ENCODE measurements at regions not wholly inside any gene's neighbourhood (a gene's known extent, or its start where the extent isn't known, plus 50 kb on each side); places are given as distances from the start of the nearest gene placed in this dataset.
A peak's percentile ranks its signal among the peaks of the same experiment; 100 is the strongest.
"Not testable (repeated sequence)": the region's sequence is repeated elsewhere in the genome, so short reads cannot be mapped to it uniquely, and the experiment has no call there.

DNA sequence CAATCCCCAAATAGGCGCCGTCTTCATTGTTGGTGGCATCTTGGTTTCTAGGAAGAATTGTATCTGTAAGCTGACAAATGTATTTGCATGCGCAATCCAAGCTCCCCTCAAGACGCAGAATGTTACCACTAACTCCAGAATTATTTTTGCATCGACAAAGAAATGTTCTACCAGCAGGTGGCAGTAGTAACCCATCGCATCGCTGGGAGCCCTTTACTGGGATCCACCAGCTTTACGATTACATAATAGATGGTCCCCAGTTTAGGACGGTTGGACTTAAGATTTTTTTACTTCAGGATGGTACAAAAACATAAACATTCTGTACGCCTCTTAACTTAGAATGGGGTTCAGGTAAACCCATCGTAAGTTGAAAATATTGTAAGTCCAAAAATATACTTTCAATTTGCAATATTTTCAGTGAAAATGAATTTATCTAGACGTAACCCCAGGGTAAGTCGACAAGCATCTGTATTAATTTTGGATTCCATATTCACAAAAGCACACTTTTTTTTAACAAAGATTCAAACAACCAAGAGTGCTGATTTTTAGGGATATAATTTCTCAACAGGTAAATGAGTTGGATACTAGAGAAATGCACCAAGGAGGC is 114.0 kb upstream of the COBL start:
- no peaks in the 10 kb centered on the region for H3K9me3 ChIP-seq (ENCODE audit: low read depth)
- no peaks in the 10 kb centered on the region for H3K79me2 ChIP-seq (ENCODE audit: low read depth)
- H3F3A ChIP-seq (ENCODE audit: low read depth) = no peaks in the 10 kb centered on the region
- H2AFZ ChIP-seq (replicated peaks) = no peak overlapping the region
- Mint-ChIP-seq H3K4me3 (no peak overlapping the region), H3K27ac (no peak overlapping the region), H3K4me1 (no peaks in the 10 kb centered on the region), H3K36me3 (no peaks in the 10 kb centered on the region), H3K9me3 (peaks cover 4% of the 10 kb centered on the region), H3K27me3 (ENCODE audit: insufficient read depth, low read depth) (peaks cover 10% of the 10 kb centered on the region)
- H3K27ac ChIP-seq = no peak overlapping the region
- no peaks in the 10 kb centered on the region for H3K27me3 ChIP-seq
- no peaks in the 10 kb centered on the region for H4K20me1 ChIP-seq (ENCODE audit: low read depth)
- no peaks in the 10 kb centered on the region for H3K36me3 ChIP-seq
- no peak overlapping the region for H3K9ac ChIP-seq
- H3K4me3 ChIP-seq = no peak overlapping the region
- TF ChIP-seq EZH2phosphoT487 (IDR thresholded peaks at IDR 0.05) = no peak
- TF ChIP-seq, protein P1, sequence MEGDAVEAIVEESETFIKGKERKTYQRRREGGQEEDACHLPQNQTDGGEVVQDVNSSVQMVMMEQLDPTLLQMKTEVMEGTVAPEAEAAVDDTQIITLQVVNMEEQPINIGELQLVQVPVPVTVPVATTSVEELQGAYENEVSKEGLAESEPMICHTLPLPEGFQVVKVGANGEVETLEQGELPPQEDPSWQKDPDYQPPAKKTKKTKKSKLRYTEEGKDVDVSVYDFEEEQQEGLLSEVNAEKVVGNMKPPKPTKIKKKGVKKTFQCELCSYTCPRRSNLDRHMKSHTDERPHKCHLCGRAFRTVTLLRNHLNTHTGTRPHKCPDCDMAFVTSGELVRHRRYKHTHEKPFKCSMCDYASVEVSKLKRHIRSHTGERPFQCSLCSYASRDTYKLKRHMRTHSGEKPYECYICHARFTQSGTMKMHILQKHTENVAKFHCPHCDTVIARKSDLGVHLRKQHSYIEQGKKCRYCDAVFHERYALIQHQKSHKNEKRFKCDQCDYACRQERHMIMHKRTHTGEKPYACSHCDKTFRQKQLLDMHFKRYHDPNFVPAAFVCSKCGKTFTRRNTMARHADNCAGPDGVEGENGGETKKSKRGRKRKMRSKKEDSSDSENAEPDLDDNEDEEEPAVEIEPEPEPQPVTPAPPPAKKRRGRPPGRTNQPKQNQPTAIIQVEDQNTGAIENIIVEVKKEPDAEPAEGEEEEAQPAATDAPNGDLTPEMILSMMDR (IDR thresholded peaks at IDR 0.05) = peak; percentile 96
- H3K4me1 ChIP-seq = no peaks in the 10 kb centered on the region
- H3K4me2 ChIP-seq = no peak overlapping the region
- DNase-seq (ENCODE audit: low spot score) = peak; percentile 79

DNA sequence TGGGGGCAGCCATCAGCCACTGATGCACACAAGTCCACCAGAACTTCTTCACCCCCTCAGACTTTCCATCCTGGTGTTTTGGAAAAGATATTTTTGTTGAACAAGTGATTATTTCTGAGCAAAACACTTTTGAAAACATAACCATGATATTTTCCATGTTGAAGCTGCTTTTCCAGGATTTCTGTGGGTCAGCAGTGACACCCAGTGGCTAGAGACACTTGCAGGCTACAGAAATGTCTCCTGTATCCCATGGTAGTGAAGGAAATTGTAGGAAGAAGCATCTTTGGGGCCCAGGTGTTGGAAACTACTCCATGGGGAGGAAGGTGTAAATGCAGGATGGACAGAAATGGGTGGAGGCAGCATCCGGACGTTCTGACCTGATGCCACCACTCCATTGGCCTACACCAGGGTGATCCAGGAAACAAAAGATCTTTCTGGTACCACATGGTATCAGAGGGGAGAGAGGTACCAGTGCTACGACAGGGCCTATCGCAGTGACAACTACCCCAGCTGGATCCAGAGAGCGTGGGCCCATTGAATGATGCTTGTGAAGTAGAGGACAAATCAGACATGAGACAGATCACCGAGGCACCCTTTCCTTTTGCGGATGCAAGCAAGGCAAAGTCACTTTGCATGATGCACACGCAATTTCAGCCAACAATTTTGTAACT is 111.7 kb upstream of the COBL start:
- no peak overlapping the region for H3K4me3 ChIP-seq
- H3K36me3 ChIP-seq = no peaks in the 10 kb centered on the region
- H4K20me1 ChIP-seq (ENCODE audit: low read depth) = no peaks in the 10 kb centered on the region
- Mint-ChIP-seq H3K4me1 (no peaks in the 10 kb centered on the region), H3K36me3 (no peaks in the 10 kb centered on the region), H3K4me3 (no peak overlapping the region), H3K27ac (no peak overlapping the region), H3K9me3 (no peaks in the 10 kb centered on the region), H3K27me3 (ENCODE audit: insufficient read depth, low read depth) (peaks cover 7% of the 10 kb centered on the region)
- H3K4me2 ChIP-seq = no peak overlapping the region
- no peak overlapping the region for H2AFZ ChIP-seq (replicated peaks)
- no peaks in the 10 kb centered on the region for H3K9me3 ChIP-seq (ENCODE audit: low read depth)
- no peaks in the 10 kb centered on the region for H3F3A ChIP-seq (ENCODE audit: low read depth)
- H3K27ac ChIP-seq = no peak overlapping the region
- H3K9ac ChIP-seq = no peak overlapping the region
- no peaks in the 10 kb centered on the region for H3K27me3 ChIP-seq
- no peaks in the 10 kb centered on the region for H3K4me1 ChIP-seq
- H3K79me2 ChIP-seq (ENCODE audit: low read depth) = no peaks in the 10 kb centered on the region
- DNase-seq (ENCODE audit: low spot score) = peak; percentile 26
- TF ChIP-seq, protein P1 (IDR thresholded peaks at IDR 0.05) = peak; percentile 67
- TF ChIP-seq EZH2 (IDR thresholded peaks at IDR 0.05) = no peak

DNA sequence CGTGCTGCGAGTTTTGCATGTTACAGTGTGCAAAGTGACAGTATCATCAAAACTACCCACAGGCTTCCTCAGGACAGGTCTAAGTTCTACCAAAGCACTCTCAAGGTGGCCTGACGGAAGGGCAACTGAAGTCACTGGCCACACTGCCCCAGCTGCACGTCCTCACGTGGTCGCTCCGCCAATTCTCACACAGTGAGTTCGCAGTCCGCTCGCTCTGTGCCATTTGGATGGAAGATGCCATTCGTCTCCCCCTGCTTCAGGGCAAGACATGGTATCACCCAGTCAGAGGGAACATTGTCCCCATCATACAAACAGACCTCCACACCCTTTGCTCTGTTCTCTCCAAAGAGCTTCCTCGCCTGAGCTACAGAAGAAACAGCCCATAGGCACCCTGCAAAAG is 109.6 kb upstream of the COBL start:
- TF ChIP-seq, protein P1 (IDR thresholded peaks at IDR 0.05) = no peak
- TF ChIP-seq EZH2 (IDR thresholded peaks at IDR 0.05) (no peak), EZH2phosphoT487 (IDR thresholded peaks at IDR 0.05) (no peak)
- H3K36me3 ChIP-seq = no peaks in the 10 kb centered on the region
- no peaks in the 10 kb centered on the region for H4K20me1 ChIP-seq (ENCODE audit: low read depth)
- H3F3A ChIP-seq (ENCODE audit: low read depth) = no peaks in the 10 kb centered on the region
- H3K4me1 Mint-ChIP-seq = no peaks in the 10 kb centered on the region
- no peak overlapping the region for H3K4me2 ChIP-seq
- peak overlapping the region; percentile 90 for H2AFZ ChIP-seq (replicated peaks)
- no peak overlapping the region for H3K9ac ChIP-seq
- no peaks in the 10 kb centered on the region for H3K9me3 ChIP-seq (ENCODE audit: low read depth)
- H3K79me2 ChIP-seq (ENCODE audit: low read depth) = no peaks in the 10 kb centered on the region
- no peak overlapping the region for H3K4me3 Mint-ChIP-seq
- no peaks in the 10 kb centered on the region for H3K36me3 Mint-ChIP-seq
- no peaks in the 10 kb centered on the region for H3K9me3 Mint-ChIP-seq
- H3K4me3 ChIP-seq = no peak overlapping the region
- no peak overlapping the region for H3K27ac ChIP-seq
- no peak for DNase-seq (ENCODE audit: low spot score)
- H3K27me3 Mint-ChIP-seq (ENCODE audit: insufficient read depth, low read depth) = peaks cover 7% of the 10 kb centered on the region
- no peaks in the 10 kb centered on the region for H3K4me1 ChIP-seq
- H3K27ac Mint-ChIP-seq = no peak overlapping the region
- H3K27me3 ChIP-seq = no peaks in the 10 kb centered on the region

DNA sequence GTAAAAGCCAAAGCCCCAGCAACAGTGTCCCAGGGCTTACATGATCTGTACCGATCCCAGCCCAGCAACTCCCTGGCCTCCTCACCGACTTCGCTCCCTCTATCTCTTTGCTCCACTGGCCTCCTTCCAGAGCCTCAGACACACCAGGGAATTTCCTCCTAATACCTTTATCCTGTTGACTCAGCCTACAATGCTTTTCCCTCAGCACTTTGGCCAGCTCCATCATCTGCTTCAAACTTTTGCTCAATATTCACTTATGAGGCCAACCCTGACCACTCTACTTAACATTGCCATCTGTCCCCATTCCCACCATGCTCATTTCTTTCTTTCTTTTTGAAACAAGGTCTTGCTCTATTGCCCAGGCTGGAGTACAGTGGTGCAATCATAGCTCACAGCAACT is 93.3 kb upstream of the COBL start:
- H2AFZ ChIP-seq (replicated peaks); H3K9me3 ChIP-seq (ENCODE audit: low read depth); H3K27me3 ChIP-seq; H3K9me3 Mint-ChIP-seq; H3K36me3 ChIP-seq; H3K9ac ChIP-seq; H3K79me2 ChIP-seq (ENCODE audit: low read depth); DNase-seq (ENCODE audit: low spot score); H3K4me1 ChIP-seq; H3F3A ChIP-seq (ENCODE audit: low read depth); H3K27ac ChIP-seq; H3K4me1 Mint-ChIP-seq; H3K27ac Mint-ChIP-seq; H3K36me3 Mint-ChIP-seq; H3K4me3 ChIP-seq; H4K20me1 ChIP-seq (ENCODE audit: low read depth); H3K4me2 ChIP-seq; H3K4me3 Mint-ChIP-seq; H3K27me3 Mint-ChIP-seq (ENCODE audit: insufficient read depth, low read depth): not testable (repeated sequence)

DNA sequence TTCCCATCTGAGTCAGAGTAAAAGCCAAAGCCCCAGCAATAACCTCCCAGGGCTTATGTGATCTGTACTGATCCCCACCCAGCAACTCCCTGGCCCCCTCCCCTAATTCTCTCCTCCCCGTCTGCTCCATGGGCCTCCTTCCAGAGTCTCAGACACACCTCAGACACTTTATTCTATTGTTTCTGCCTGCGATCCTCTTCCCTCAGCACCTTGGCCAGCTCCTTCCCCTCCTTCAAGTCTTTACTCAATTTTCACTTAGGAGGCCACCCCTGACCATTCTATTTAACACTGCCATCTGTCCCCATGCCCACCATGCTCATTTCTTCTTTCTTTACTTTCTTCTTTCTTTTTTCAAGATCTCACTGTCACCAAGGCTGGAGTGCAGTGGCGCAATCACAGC is 81.0 kb upstream of the COBL start:
- H3K27ac Mint-ChIP-seq; H3K9me3 ChIP-seq (ENCODE audit: low read depth); H3K4me1 Mint-ChIP-seq; H3K27me3 Mint-ChIP-seq (ENCODE audit: insufficient read depth, low read depth); H3K27ac ChIP-seq; H3K4me2 ChIP-seq; H3K9ac ChIP-seq; H3K27me3 ChIP-seq; H3K4me3 Mint-ChIP-seq; H3F3A ChIP-seq (ENCODE audit: low read depth); H2AFZ ChIP-seq (replicated peaks); H3K79me2 ChIP-seq (ENCODE audit: low read depth); H3K4me1 ChIP-seq; H3K9me3 Mint-ChIP-seq; H4K20me1 ChIP-seq (ENCODE audit: low read depth); H3K4me3 ChIP-seq; H3K36me3 Mint-ChIP-seq; H3K36me3 ChIP-seq: not testable (repeated sequence)
- DNase-seq (ENCODE audit: low spot score) = peak; percentile 49

DNA sequence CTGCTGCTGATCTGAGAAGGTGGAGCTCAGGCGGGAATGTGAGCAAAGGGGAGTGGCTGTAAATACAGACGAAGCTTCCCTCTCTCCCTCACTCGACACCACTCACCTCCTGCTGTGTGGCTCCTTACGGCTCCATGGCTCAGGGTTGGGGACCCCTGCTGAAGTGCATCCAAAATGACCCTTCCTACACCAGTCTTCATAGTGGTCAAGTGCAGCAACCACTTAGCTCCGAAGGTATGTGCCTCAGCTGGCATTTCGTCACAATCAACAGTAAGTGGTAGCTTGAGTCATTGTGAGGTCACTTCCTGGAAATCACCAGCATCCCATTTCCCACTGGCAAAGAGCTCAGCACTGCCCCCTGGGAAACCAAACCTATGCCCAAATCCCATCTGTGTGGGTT is 76.4 kb upstream of the COBL start:
- not testable (repeated sequence) for H3K36me3 Mint-ChIP-seq; H3K27ac Mint-ChIP-seq; DNase-seq (ENCODE audit: low spot score)

More for the DNA sequence above, 76.4 kb upstream of the COBL start:
- not testable (repeated sequence) for H3F3A ChIP-seq (ENCODE audit: low read depth); H4K20me1 ChIP-seq (ENCODE audit: low read depth); H3K4me2 ChIP-seq; H3K79me2 ChIP-seq (ENCODE audit: low read depth); H3K4me1 ChIP-seq; H3K4me1 Mint-ChIP-seq; H3K27ac ChIP-seq; H3K9me3 Mint-ChIP-seq; H2AFZ ChIP-seq (replicated peaks); H3K4me3 ChIP-seq; H3K36me3 ChIP-seq; H3K9me3 ChIP-seq (ENCODE audit: low read depth); H3K27me3 ChIP-seq; H3K4me3 Mint-ChIP-seq; H3K27me3 Mint-ChIP-seq (ENCODE audit: insufficient read depth, low read depth); H3K9ac ChIP-seq

Measured in neural progenitor cell (in vitro differentiated cells).